H1 (cell line): ENCODE measurements at regions not wholly inside any gene's neighbourhood (a gene's known extent, or its start where the extent isn't known, plus 50 kb on each side); places are given as distances from the start of the nearest gene placed in this dataset.

Experiments
- BACH1 ChIP-seq: IDR thresholded peaks from 2 replicates; pipeline ENCODE4 v1.6.1; 2012; ENCODE audit warnings: low read length, improper control_type of control experiment
- KDM5A ChIP-seq: fragments of 200-600 bp; IDR thresholded peaks from 2 replicates; pipeline ENCODE4 v1.7.1; 2012; ENCODE audit warnings: mild to moderate bottlenecking, low read length, inconsistent platforms, mixed read lengths
- TEAD4 ChIP-seq: IDR thresholded peaks from 2 replicates; pipeline ENCODE4 v1.6.1; 2012; ENCODE audit warnings: low read depth, low read length, inconsistent platforms, mixed read lengths

- no peak for TF ChIP-seq KDM5A
- no peak for TF ChIP-seq BACH1
- TF ChIP-seq TEAD4: no peak
Measured at GRCh38 chr20:51121272-51121671, 98.4 kb upstream of the KCNG1 start (continued).
